Endodermal cell (in vitro differentiated cells): ENCODE measurements at regions not wholly inside any gene's neighbourhood (a gene's known extent, or its start where the extent isn't known, plus 50 kb on each side); places are given as distances from the start of the nearest gene placed in this dataset.

ENCODE experiments used
- DNase-seq: peaks from one replicate; pipeline ENCODE4 v3.0.0-alpha.2; 2017
- H3K27ac ChIP-seq: 2 replicates; pipeline ENCODE4 v1.5.1; 2013; ENCODE audit warnings: mild to moderate bottlenecking, low read depth, low read length, moderate library complexity
- H3K27me3 ChIP-seq: 2 replicates; pipeline ENCODE4 v1.6.1; 2013; ENCODE audit warnings: mild to moderate bottlenecking, low read length, moderate library complexity; ENCODE audit not compliant: insufficient read depth, control insufficient read depth, poor library complexity, severe bottlenecking
- H3K36me3 ChIP-seq: 2 replicates; pipeline ENCODE4 v1.7.0; 2013; ENCODE audit warnings: mild to moderate bottlenecking, low read length, moderate library complexity; ENCODE audit not compliant: control insufficient read depth, insufficient read depth
- H3K4me1 ChIP-seq: one replicate; pipeline ENCODE4 v1.7.0; 2013; ENCODE audit warnings: low read length; ENCODE audit not compliant: control insufficient read depth, insufficient read depth
- H3K4me3 ChIP-seq: 2 replicates; pipeline ENCODE4 v1.5.1; 2013; ENCODE audit warnings: mild to moderate bottlenecking, low read length, moderate library complexity
- H3K9ac ChIP-seq: 2 replicates; pipeline ENCODE4 v1.6.1; 2013; ENCODE audit warnings: mild to moderate bottlenecking, low read length, moderate library complexity; ENCODE audit not compliant: poor library complexity, severe bottlenecking; ENCODE audit errors: extremely low read depth
- H3K9me3 ChIP-seq: 2 replicates; pipeline ENCODE4 v1.6.1; 2013; ENCODE audit warnings: mild to moderate bottlenecking, low read length, moderate library complexity; ENCODE audit not compliant: control insufficient read depth
- H3K27ac Mint-ChIP-seq: 2 replicates; pipeline ENCODE4 v1.8.0; 2020; ENCODE audit warnings: mixed read lengths
- H3K27me3 Mint-ChIP-seq: 2 replicates; pipeline ENCODE4 v1.8.0; 2021; ENCODE audit warnings: mild to moderate bottlenecking, mixed read lengths; ENCODE audit not compliant: insufficient read depth
- H3K36me3 Mint-ChIP-seq: 2 replicates; pipeline ENCODE4 v1.8.0; 2020; ENCODE audit warnings: low read depth, mixed read lengths
- H3K4me1 Mint-ChIP-seq: 2 replicates; pipeline ENCODE4 v1.8.0; 2020; ENCODE audit warnings: mixed read lengths
- H3K4me3 Mint-ChIP-seq: 2 replicates; pipeline ENCODE4 v1.8.0; 2020; ENCODE audit warnings: mild to moderate bottlenecking, moderate library complexity, mixed read lengths
- H3K9me3 Mint-ChIP-seq: 2 replicates; pipeline ENCODE4 v1.8.0; 2020; ENCODE audit warnings: mild to moderate bottlenecking, mixed read lengths
- CTCF ChIP-seq: fragments of 200-600 bp; sonication (generic); conservative IDR thresholded peaks from 2 replicates; pipeline ENCODE4 v1.5.0; 2021; ENCODE audit warnings: antibody characterized with exemption, mild to moderate bottlenecking
- WGBS, 2 experiments: methylation state at CpG; one replicate each; pipeline versions ENCODE4 v1.1.5 to v1.1.7; 2013; ENCODE audit warnings: missing lambda C conversion rate in 2 of 2, mixed read lengths in 1 of 2; ENCODE audit not compliant: insufficient coverage in 1 of 2, insufficient read length in 1 of 2; 5-methylcytosine and 5-hydroxymethylcytosine counted together

DNA sequence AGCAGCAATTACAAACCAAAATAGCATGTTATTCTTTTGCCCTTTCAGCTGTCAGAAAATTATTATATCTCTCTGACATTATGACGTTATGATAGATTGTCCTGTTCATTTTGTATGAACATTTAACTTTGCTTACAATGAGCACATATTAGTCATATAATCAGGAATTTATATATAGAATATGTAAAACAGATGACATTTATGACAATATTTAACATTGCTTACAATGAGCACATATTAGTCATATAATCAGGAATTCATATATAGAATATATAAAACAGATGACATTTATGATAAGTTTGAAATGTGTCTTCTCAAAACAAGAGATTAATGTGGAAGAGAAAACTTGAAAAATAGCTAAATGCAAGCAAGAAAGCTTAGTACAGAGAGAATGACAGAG, 1180.2 kb downstream of the CDH12 start:
- H3K4me1 Mint-ChIP-seq: no peaks in the 10 kb centered on the region
- Histone ChIP-seq H3K9ac (no peak overlapping the region), H3K27ac (no peak overlapping the region), H3K9me3 (no peaks in the 10 kb centered on the region), H3K36me3 (no peaks in the 10 kb centered on the region), H3K4me1 (no peaks in the 10 kb centered on the region), H3K4me3 (no peak overlapping the region), H3K27me3 (no peaks in the 10 kb centered on the region)
- H3K27ac Mint-ChIP-seq: no peak overlapping the region
- no peak overlapping the region for H3K4me3 Mint-ChIP-seq
- no peaks in the 10 kb centered on the region for H3K36me3 Mint-ChIP-seq
- no peaks in the 10 kb centered on the region for H3K9me3 Mint-ChIP-seq
- no peak for TF ChIP-seq CTCF
- 71% methylated on average over 1 of the region's 1 CpG; no CpG with 5 or more reads in 1 of the 2 experiments for WGBS, 2 experiments
- no peak for DNase-seq
- H3K27me3 Mint-ChIP-seq: no peaks in the 10 kb centered on the region

DNA sequence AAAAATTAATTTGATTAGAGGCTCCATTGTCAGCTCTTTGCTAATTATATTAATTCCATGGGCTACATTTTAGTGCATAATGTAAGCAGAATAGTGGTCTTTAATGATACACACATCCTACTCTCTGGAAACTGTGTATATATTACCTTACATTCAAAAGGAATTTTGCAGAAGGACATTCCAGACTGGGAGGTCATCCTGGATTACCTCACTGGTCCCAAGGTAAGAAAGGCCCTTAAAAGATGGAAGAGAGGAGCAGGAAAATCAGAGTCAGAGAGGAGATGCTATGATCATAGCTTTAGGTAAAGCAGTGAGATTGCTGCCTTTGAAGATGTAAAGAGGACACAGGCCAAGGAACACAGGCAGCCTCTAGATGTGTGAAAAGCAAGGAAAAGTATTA, 1180.8 kb downstream of the CDH12 start:
- Histone ChIP-seq H3K9me3 (no peaks in the 10 kb centered on the region), H3K27me3 (no peaks in the 10 kb centered on the region), H3K27ac (no peak overlapping the region), H3K9ac (no peak overlapping the region), H3K4me3 (no peak overlapping the region), H3K36me3 (no peaks in the 10 kb centered on the region), H3K4me1 (no peaks in the 10 kb centered on the region)
- H3K27me3 Mint-ChIP-seq: no peaks in the 10 kb centered on the region
- no peak overlapping the region for H3K4me3 Mint-ChIP-seq
- H3K36me3 Mint-ChIP-seq: no peaks in the 10 kb centered on the region
- DNase-seq: no peak
- H3K9me3 Mint-ChIP-seq: no peaks in the 10 kb centered on the region
- TF ChIP-seq CTCF: no peak
- H3K4me1 Mint-ChIP-seq: no peaks in the 10 kb centered on the region
- no peak overlapping the region for H3K27ac Mint-ChIP-seq

DNA sequence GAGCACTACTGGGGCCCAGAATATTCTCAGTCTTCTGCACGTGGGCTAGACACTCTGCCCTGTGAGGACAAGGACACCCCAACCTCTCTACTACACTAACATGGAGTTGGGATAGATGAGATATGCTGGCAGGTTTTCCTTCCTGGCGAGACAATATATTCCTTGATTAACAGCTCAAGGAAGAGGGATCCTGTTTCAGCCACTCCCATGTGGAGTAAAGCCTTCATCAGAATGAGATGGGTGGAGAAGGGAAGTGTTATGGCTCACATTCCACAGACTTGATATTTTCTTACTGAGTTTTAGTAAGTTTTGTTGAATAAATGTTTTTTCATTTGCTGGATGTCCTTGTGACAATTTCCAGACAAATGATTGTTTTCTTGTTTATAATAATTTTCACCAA, 1187.6 kb downstream of the CDH12 start:
- Histone ChIP-seq H3K27ac (no peak overlapping the region), H3K9ac (no peak overlapping the region), H3K4me1 (peaks cover 4% of the 10 kb centered on the region), H3K9me3 (peaks cover 23% of the 10 kb centered on the region), H3K36me3 (no peaks in the 10 kb centered on the region), H3K27me3 (no peaks in the 10 kb centered on the region), H3K4me3 (no peak overlapping the region)
- no peak for TF ChIP-seq CTCF
- H3K27ac Mint-ChIP-seq: no peak overlapping the region
- H3K36me3 Mint-ChIP-seq: no peaks in the 10 kb centered on the region
- WGBS, 2 experiments: 100% methylated on average over 2 of the region's 2 CpGs; no CpG with 5 or more reads in 1 of the 2 experiments
- H3K4me1 Mint-ChIP-seq: peaks cover 6% of the 10 kb centered on the region
- no peak for DNase-seq
- no peak overlapping the region for H3K4me3 Mint-ChIP-seq
- H3K9me3 Mint-ChIP-seq: peaks cover 31% of the 10 kb centered on the region
- H3K27me3 Mint-ChIP-seq: no peaks in the 10 kb centered on the region
